HG03060 (cell line): ENCODE measurements at regions not wholly inside any gene's neighbourhood (a gene's known extent, or its start where the extent isn't known, plus 50 kb on each side); places are given as distances from the start of the nearest gene placed in this dataset.

ENCODE experiments used
- ATAC-seq: cut with Tn5 transposase; IDR thresholded peaks from one replicate; pipeline ENCODE4 v1.9.1; 2021; ENCODE audit warnings: low read depth, moderate number of reproducible peaks; ENCODE audit not compliant: unreplicated experiment

DNA sequence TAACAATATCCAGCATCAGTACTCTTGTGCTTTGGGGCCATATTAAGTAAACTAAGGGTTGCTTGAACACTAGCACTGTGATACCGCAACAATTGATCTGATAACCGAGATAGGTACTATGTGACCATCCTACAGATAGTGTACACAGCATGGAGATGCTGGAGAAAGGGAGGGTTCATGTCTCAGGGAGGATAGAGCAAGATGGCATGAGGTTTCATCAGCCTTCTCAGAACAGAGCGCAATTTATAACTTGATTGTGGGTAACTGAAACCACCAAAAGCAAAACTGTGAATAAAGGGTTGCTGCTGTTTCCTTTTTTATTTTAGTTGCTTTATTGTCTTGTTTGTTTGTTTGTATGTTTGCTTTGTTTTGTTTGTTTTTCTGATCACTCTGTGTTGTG, 1449.7 kb downstream of the PCDH7 start:
- ATAC-seq: no peak

DNA sequence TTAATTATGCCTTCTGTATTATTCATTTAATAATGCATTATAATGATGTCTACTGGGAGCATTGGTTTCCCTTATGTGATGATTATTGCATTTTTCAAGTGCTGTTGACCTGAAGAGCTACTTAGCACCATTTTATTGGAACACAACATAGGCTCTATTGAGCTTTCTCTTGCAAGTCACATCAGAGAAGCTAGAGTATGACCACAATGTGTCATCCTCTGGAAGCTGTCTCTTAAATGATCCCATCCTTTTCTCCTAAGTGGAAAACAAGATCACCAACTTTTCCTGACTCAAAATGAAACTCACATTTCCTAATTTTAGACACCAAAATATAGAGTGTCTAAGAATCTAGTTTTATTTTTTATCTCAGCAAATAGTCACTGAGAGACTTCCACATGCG, 1451.9 kb downstream of the PCDH7 start:
- no peak for ATAC-seq

DNA sequence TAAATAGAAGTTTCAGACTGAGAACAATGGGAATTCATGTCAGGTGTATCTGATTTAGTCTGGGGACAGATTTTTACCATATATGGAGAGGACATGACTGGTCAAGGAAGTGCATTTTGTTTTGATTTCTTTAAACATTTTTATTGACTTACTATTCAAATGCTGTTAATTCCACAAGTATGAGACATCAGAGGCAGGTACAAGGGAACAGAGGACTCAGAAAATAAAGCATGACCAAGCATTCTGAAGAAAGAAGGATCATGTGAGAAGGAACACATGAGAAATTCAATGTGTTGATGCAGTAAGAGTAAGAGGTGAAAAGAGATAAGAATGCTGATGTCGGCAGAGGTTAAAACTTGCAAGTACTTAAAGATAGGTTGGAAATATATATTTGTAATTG, 1452.6 kb downstream of the PCDH7 start:
- ATAC-seq: no peak

DNA sequence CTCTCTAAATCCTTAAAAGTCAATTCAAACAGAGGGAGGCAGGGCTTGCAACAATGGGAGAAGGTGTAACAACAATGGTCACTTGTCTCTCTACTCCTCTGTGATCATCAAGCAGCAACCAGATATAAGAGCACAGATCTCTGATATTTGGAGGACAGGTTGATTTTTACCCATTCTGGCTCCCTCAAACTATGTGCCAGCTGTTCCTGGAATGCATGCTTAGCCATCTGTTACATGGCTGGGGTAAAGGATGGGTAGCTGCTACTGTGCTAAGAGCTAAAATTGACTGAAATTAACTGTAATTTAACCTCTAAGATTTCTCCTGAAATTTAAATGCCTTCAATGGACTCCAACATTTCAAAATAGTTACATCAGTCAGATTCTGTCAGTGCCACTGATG, 1459.9 kb downstream of the PCDH7 start:
- no peak for ATAC-seq

DNA sequence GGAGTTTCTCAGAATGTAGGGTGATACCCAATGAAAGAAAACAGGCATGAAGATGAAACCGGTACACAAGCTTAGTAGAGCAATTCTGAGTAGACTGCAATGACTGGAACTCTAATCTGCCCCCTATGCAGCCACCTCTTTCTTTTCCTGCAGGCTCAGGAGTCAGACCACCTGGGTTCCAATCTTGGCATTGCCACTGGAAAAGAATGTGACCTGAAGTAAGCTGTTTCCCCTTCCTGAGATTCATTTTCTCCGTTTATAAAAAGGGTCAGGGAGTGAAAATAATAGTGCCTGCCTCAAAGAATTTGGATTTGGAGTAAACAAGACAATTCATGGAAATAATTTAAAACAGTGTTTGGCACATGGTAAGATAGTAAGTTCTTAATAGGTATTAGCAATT, 1464.0 kb downstream of the PCDH7 start:
- ATAC-seq: no peak

DNA sequence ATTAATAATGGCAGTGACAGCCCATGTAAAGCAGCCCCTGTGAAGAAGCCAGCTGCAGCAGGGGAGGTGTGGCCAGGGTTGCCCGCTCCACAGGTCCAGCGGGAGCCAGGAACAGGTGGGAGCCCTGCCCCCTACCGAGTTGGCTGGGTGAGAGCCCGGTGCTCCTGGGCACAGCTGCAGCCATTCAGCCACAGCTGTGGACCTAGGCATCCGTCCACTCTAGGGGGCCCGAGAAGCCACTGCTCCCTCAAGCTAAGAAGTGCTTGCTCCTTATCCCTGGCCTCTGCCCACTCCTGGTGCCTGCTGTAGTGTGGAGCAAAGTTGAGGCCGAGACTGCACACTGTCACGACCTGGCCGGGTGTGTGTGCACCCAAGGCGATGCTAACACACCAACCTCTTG, 1469.0 kb downstream of the PCDH7 start:
- no peak for ATAC-seq

DNA sequence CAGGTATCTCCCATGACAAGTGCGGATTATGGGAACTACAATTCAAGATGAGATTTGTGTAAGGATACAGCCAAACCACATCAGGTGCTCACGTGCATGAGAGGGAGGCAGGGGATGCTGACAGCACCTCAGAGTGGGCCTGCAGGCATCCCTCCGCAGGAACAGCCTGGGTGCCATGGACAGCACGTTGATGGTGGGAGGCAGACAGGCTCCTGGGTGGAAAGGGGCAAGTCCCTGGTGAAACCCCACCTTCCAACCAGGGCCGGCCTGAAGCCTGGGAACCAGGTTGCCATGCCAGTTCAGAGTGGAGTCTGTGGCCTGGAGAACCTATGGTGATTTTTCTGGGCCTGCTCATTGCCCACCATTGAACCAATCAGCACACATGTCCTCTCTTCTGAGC, 1469.6 kb downstream of the PCDH7 start:
- no peak for ATAC-seq

DNA sequence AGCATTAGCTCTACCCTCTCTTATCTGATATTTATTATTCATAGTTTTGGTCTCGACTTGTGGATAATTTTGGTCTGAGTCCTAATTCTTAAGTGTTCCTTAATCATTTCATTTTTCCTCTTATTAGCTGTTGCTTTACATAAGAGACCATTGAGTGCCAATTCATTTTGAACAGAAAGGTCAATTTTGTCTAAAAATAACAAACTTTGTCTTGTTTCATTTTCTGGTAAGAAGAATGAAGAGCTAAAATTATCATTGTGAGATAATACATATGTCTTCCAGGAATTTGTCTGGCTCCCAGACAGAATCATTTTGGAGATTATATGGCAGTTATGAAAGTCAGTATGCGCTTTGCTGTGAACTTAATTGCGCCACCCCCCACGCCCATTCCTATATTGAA, 1471.8 kb downstream of the PCDH7 start:
- ATAC-seq: no peak

DNA sequence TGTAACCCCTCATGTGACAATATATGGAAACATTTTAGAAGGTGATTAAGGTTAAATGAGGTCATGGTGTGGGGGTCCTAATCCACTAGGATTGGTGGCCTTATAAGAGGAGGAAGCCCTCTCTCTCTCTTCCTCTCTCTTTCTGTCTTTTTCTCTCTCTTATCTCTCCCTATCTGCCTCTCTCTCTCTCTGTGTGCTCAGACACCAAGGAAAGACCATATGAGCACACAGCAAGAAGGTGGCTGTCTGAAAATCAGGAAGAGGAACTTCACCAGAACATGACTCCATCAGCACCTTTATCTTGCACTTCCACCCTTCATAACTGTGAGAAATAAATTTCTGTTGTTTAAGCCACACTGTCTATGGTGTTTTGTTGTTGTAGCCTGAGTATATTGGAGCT, 1472.2 kb downstream of the PCDH7 start:
- no peak for ATAC-seq

DNA sequence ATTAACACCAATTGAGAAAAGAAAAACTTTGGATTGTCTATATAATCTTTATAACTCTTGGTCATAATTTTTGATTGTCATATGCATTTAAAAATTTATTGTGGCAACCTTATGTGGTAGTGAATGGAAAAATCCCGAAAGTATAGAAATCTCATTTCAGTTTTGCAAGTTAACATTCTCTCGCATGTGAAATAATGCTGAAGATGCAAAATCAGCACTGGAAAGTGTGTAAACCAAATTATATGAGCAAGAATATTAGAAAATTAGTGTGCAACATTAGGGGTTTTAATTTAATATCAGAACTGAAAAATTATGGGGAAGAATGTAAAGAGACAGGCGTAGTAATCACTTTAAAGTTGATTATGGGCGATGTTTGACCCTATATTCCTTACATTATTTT, 1472.8 kb downstream of the PCDH7 start:
- ATAC-seq: no peak

DNA sequence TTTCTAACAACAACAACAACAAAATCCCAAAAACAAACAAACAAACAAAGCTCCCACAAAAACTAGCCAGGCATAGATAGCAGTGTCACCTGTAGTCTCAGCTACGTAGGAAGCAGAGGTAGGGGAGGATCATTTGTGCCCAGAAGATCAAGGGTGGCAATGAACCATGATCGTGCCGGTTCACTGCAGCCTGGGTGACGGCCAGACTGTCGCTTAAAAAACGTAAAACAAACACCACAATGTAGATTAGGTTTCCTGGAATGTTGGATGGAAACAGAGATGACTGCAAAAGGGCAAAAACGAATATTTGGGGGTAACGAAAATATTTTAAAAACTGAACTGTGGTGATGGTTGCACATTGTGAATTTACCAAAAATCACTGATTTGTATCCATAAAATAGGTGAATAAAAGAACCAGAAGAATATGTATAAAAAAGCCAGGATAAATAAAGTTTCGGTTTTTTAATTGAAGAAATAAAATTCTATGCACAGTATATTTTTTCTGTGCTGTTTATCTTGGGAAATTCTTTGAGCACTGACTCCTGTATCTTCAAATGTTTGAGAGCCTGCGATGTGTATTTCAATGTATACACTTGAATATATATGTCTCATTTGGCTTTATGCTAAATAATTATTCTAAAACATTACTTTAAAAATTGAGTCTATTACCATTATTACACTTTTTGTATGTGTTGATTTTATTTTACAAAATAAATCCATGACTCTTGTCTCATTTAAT, 1477.0 kb downstream of the PCDH7 start:
- ATAC-seq: no peak

DNA sequence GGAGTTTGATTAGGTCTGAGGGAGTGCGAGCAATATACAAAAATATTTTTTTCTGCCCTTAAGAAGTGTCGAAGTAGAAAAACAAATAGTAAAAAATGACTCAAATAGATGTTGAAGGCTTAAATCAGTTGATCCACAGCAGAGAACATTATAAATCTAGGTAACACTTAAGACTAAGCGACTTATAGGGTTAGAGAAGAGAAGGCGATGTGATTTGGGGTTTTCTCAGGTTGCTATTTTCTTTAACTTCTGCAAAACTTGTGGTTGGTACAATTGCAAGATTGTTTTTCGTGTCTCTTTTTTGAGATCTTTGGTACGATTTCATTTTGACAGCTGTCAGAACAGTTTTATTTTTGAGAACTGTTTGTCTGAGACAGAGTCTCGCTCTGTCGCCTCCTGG, 1479.5 kb downstream of the PCDH7 start:
- ATAC-seq: no peak

DNA sequence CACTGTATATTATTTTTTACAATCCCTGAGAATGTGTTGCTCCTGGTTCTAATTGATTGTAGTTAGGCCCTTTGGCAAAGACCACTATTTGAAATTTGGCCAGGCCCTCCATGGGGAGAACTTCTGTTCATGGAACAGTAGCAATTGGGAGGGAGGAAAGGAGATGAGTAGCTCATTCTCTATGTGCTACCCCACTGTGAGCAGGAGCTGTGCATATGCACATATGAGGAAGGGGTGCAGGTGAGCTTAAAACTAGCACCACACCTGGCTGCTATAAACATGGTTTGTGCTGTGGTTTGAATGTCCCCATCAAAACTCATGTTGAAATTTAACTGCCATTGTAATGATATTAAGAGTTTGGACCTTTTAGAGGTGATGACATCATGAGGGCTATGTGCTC, 1483.2 kb downstream of the PCDH7 start:
- no peak for ATAC-seq

DNA sequence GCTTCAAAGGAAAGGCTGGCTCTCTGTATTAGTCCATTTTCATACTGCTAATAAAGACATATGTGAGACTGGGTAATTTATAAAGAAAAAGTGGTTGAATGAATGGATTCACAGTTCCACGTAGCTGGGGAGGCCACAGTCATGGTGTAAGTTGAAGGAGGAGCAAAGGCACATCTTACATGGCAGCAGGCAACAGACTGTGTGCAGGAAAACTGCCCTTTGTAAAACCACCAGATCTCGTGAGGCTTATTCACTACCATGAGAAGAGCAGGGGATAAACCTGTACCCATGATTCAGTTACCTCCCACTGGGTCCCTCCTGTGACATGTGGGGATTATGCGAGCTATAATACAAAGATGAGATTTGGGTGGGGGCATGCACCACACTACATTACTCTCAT, 1486.6 kb downstream of the PCDH7 start:
- ATAC-seq: no peak

DNA sequence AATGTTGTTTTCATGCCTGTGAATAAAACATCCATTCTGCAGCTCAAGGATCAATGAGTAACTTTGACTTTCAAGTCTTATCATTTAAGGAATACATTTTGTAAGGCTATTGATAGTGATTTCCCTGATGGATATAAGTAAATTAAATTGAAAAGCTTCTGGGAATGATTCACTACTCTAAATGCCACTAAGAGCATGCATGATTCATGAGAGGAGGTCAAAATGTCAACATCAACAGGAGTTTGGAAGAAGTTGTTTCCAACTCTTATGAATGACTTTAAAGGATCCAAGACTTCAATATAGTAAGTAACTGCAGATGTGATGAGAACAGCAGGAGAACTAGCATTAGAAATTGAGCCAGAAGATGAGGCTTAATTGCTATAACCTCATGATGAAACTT, 1487.3 kb downstream of the PCDH7 start:
- no peak for ATAC-seq

DNA sequence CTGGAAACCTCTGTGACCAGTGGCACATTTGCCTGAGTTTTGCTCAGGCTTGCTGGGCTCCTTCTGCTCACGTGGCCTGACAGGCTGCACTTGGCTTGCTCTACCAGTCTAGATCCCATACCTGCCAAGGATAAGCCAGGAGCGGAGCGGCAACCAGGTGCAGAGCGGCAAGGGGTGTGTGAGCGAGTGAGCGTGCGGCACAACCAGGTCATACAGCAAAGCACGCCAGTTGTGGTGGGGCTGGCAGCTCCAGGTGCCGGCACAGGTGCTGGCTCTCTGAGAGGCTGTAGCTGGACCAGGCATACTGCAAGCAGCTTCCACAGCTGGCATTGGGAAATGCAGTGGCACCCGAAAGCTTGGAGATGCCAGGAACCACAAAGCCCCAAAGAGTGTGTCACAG, 1495.1 kb downstream of the PCDH7 start:
- ATAC-seq: no peak

DNA sequence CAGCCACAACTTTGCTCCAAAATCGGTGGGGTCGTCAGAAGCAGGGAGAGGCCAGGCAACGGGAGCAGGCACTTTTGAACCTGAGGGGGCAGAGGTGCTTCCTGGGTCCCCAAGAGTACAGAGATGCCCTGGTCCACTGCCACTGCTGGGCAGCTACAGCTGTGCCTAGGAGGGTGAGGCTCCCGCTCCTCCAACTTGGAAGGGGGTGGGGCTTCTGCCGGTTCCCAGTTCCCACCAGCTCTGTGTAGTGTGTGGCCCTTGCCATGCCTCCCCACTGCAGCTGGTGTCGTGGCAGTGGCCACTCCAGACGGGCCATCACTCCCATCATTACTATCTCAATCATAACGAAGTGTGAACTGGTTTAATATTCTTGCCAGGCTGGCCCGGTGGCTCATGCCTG, 1496.3 kb downstream of the PCDH7 start:
- no peak for ATAC-seq

DNA sequence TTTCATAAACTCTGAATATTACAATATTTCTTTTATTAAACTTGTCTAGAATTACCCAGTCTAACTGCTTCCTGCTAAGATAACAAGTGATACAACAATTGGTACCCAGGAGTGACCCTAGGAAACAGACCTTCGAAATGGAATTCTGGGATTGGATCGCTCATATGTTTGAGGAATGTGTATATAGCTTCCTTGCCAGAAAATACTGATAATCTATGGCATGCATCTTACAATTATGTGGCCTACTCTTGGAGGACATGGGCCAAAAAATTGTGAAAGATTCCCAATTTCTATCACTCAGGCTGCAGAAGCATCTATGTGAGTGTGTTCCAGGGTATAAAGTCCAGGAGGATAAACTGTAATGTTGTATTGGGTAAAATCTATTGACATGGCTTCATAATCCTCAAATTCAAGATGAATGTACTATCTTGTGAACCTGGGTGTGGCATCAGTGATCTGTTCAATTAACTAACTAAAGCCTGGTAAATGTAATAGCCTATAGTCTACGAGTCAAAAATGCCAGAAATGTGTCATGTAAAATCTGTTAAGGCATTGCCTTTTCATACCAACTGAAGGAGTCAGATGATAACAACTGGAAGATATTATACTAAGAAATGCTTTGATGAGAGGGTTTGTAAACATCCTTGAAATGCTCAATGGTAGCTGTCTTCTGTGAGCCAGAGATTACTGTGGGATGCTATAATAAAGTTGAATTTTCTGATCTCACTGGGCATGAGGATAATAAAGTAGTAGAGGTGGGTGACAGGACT, 1499.3 kb downstream of the PCDH7 start:
- no peak for ATAC-seq

DNA sequence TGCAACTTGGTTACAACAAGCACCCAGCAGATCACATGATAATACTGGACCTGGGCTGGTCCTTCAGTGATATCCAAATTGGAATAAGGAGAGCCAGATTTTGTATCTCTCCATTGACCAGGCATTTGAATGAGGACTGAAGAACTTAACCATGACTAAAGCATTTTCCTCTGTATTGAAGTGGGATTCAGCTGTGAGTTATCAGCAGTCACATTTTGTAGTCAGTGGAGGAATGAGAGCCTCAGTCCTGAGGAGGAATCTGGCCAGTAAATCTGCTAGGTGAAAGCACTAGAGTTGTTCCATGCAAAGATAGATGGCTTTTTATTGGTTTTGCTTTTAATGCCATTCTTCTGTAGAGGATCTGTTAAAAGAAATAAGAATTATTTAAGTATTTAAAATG, 1506.0 kb downstream of the PCDH7 start:
- no peak for ATAC-seq

DNA sequence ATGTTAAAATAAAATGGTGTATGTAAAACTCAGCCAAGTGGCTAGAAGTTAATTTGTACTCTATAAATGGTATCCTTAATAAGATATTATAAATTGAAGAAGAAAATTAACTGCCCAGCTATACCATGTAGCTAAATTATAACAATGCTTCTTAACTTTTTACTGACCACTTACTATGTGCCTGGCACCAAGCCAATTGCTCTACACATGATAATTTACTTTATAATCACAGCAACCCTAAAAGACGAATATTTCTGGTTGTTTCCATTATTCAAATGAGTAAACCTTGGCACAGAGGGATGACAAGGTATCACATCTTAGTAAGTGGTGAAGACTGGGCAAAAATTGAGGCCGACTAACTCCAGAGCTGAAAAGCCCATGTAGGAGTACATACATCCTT, 1506.6 kb downstream of the PCDH7 start:
- ATAC-seq: no peak

DNA sequence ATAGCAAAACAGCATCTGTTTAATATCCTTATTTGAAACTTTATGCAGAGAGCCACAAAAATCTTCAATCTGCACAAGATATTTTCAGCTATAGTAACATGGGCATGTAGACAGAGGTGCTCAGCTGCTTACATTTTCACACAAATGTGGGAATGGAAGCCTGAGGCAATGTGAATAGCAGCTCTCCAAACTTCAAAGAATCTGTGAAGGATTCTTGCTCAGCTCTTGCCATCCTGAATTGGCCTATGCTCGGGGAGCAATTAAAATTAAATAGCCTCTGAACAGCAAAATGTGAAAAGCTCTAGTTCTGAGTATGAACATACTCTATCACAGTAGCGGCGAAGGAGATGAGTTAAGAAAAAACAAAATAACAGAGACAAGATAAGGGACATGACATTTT, 1523.8 kb downstream of the PCDH7 start:
- no peak for ATAC-seq

DNA sequence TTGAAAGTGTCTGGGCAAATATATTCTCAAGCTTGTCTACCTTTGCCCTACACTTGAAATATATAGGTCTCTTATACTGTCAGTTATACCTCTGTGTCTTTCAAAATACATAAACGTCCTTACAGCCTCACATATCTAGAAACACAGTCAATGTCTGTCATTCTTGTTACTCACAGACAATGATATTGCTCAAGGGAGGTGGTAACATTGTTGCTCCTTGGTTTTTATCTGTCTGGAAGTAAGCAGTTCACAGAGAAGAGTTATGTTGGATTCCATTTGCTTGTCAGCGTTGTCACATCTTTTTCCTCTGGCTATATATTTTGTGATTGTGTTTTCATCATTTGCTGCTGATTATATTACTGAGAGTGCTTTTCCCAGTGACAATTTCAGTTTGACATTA, 1528.9 kb downstream of the PCDH7 start:
- ATAC-seq: no peak
